ENCODE measurements at regions not wholly inside any gene's neighbourhood (a gene's known extent, or its start where the extent isn't known, plus 50 kb on each side); places are given as distances from the start of the nearest gene placed in this dataset.

DNA sequence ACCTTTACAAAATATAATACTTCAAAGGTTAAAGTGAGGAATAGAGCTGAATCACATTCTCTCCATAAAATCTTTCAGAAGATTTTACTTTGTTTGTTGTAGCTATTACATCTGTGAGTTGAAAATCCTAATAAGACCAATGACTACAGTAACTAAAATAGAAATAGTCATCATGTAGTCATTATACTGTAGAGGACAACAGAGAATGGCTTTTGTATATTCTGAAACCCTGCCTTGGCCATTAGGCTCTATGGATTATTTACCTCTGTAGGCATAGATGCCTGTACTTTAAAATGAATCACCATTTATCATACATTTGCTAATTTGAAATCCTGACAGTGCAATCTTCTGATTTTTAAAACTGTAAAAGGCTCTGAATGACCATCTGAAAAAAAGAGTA lies 923.0 kb downstream of the REEP3 start:
- no peak overlapping the region for H3K27ac ChIP-seq (ENCODE audit: low read depth, low read length)

DNA sequence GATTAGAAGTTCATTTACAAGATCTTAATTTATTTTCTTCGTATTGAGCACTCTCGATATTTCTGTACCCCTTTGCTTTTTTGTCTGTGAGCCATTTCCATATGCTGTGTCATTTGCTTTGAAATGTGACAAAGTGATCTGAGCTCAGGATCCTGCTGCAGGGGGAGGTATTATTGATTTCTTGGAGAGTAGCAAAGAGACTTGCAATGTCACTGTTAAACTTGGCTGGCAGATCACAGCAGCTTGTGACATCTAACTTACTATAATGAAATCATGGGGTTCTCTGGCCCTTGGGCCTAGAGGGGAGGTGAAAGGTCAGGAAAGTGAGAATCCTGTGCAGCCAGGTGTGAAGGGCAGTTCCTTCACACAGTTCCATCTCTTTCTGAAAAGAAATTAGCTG lies 923.4 kb downstream of the REEP3 start:
- no peak overlapping the region for H3K27ac ChIP-seq (ENCODE audit: low read depth, low read length)
- 58 to 94% (median 88%) methylated on average over 2 of the region's 2 CpGs for WGBS, 3 donors

DNA sequence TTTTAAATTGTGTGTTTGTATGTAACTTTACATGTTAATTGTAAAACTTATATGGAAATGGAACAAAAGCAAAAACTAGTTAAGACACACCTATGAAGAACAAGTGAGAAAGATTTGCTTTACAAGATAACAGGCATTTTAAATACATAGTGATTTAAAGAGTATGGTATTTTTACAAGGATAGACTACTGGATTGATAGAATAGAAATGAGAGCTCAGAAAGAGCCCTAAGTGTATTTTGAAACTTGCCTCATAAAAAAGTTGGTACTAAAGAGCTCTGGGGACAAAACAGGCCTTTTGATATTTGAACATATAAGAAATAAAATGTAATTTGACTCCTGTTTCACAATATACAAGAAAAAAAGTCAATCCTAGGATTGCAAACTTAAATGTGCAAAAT lies 928.4 kb downstream of the REEP3 start:
- H3K27ac ChIP-seq (ENCODE audit: low read depth, low read length), result no peak overlapping the region

DNA sequence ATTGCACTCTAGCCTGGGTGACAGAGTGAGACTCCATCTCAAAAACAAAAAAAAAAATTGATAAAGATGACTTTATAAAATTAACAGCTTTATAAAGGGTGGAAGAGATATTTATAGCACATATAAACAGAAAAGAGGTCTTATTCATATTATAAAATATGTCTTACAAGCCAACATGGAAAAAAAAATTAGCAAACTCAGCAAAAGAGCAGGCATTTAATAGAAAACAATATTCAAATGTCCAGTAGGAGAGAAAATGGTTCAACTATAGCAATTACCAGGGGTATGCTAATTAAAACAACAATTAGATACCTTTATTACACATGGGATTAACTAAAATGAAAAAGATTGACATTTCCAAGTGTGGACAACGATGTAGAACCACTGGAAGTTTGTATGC lies 929.1 kb downstream of the REEP3 start:
- 56 to 86% (median 84%) methylated on average over 1 of the region's 1 CpG for WGBS, 3 donors
- H3K27ac ChIP-seq (ENCODE audit: low read depth, low read length), result no peak overlapping the region

DNA sequence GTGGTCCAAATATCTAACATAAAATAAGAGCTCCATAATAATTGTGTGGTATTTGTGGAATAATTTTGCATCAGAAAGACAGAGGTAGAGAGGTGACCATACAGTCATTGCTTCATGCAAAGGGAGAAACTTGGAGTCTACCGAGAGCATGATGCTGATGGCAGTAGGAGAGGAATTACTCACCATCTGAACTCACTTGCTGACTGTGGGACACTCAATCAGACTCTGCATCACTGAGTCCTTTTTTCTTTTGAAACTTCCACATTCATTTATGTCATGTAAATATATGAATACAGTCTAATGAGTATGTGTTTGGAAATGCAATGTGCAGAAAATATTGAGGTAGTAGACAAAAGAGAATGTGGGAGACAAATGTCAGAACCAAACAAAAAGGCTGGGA lies 933.8 kb downstream of the REEP3 start:
- no peak overlapping the region for H3K27ac ChIP-seq (ENCODE audit: low read depth, low read length)
- WGBS, 3 donors, result 84 to 97% (median 95%) methylated on average over 1 of the region's 1 CpG

DNA sequence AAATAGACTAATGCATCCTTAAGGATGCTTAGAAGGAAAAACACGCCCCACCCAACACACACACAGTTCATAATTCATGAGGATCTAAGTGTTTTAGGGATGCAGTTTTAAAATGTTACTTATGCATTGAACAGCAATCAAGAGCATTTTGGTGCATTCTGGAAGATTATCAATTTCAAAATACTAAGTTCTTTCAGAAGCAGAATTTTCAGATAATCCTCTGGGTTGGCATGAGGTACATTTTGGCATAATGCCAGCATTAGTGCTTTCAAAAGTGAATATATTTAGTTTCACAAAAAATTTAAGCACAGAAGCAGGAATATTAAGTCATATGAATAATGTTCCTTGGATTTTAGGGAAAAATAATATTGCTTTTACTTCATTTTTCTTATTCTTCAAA lies 937.1 kb downstream of the REEP3 start:
- 82 to 93% (median 88%) methylated on average over 1 of the region's 1 CpG for WGBS, 3 donors
- H3K27ac ChIP-seq (ENCODE audit: low read depth, low read length), result no peak overlapping the region

DNA sequence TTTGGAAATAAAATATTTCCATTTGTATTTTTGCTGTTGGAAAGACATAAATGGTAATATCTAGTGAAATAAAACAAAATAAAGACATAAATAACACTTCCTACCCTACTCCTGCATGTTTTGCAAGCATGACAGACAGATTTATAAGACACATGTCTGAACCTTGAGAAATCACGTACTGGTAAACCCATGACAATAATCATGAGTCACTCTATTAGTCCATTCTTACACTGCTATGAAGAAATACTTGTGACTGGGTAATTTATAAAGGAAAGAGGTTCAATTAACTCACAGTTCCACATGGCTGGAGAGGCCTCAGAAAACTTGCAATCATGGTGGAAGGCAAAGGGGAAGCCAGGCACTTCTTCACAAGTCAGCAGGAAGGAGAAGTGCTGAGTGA lies 942.2 kb downstream of the REEP3 start:
- H3K27ac ChIP-seq (ENCODE audit: low read depth, low read length), result no peak overlapping the region
- 56 to 79% (median 77%) methylated on average over 1 of the region's 1 CpG for WGBS, 3 donors

DNA sequence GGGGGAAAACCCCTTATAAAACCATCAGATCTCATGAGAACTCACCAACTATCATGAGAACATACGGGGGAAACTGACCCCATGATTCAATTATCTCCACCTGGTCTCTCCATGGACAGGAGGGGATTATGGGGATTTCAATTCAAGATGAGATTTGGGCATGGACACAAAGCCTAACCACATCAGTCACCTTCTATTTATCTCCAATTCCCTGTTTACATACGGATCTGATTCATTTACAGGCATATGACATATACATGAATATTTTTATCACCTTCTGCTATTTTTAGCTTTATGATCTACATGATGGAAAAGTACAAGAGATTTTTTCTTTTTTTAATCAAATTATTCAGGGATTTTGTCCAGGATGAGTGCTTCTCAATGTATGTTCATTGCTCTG lies 944.5 kb downstream of the REEP3 start:
- 62 to 67% (median 65%) methylated on average over 2 of the region's 2 CpGs for WGBS, 3 donors

DNA sequence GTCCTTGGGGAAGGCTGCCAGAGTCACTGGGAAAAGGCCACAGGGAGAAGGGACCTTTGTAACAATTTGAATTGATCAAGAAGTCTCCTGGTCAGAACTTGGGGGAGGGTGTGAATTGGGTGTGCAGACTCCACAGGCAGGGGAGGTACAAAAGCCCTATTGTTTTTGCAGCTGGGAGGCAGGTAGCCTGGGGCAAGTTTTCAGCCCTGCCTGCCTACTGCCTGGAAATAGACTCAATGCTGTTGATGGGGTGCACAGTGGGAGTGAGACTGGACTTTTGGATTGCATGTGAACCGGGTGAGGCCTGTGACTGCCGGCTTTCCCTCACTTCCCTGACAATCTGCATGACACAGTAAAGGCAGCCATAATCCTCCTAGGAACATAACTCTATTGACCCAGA lies 947.0 kb downstream of the REEP3 start:
- WGBS, 3 donors, result 75 to 93% (median 87%) methylated on average over 2 of the region's 2 CpGs
- no peak overlapping the region for H3K27ac ChIP-seq (ENCODE audit: low read depth, low read length)

More for the DNA sequence above, 944.5 kb downstream of the REEP3 start:
- no peak overlapping the region for H3K27ac ChIP-seq (ENCODE audit: low read depth, low read length)

DNA sequence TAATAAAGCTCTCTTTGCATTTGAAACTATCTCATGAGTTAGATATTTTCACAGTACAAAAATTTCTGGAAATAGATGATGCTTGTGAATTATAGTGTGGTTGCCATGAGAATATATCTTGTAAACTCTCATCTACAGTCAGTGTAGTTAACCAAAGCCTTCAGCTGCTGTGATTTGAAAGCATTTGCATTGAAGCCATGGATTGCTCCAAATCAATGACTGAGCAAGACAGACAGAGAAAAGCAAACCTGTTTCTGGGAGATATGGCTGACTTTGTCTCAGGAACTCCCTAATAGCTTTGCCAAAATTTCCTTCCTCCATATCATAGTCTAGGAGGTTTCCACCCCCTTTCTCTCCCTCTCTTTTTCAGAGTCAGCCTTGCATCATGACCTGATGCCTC lies 955.3 kb downstream of the REEP3 start:
- H3K27ac ChIP-seq (ENCODE audit: low read depth, low read length), result no peak overlapping the region

DNA sequence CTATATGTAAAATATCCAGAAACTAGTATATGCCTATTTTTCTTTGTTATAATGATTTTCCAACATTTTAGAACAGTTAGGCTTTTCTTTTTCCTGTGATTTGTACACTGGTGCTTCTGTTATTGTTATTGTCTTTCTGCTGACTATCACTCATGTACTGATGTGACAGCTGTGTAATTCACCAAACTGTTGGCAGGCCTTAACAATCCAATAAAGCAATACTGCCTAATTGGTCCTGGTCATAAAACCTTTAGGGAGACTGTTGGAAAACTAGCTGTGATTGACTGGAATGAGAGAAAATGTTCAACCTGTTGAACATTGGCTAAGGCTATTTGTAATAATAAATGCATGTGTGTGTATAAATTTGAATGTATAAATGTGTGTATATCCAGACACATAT lies 956.6 kb downstream of the REEP3 start:
- H3K27ac ChIP-seq (ENCODE audit: low read depth, low read length), result no peak overlapping the region

DNA sequence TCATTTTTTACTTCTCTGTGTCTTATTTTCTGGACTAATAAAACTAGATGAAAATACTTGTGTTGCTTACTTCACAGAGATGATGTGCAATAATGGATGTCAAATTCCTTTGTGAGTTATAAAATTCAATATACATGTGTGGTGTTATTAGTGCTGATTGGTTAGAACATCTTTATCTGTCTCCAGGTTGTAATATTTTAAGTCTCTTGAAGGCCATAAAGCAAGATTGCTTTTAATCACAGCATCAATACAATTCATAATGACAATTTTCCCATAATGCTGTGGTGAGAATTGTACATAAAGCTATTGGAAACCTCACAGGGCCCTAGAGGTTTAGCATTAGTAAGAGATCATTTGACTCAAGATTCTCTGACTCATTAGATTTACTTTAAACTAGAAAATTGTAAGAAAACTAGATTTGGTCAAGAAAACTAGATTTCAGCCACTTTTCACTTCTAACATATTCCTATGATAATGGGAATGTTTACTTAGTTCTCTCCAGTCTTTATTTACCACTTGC lies 963.7 kb downstream of the REEP3 start:
- H3K27ac ChIP-seq (ENCODE audit: low read depth, low read length), result no peak overlapping the region

DNA sequence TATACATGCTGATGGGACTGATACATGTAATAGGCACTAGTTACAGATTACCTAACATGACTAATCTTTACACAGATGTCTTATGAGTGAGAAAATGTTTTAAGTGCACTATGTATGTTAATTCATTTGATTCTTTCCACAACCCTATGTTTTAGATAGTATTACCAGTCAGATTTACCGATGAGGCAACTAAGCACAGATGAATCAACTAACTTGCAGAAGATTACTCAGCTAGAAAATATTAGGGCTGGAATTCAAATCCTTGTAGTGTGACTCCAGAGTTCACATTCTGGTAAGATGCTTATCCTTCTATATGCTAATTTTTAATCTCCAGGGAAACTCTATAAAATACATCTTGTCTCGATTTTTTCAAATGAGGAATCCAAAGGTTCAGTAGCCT lies 964.9 kb downstream of the REEP3 start:
- 52 to 61% (median 60%) methylated on average over 2 of the region's 2 CpGs for WGBS, 3 donors
- H3K27ac ChIP-seq (ENCODE audit: low read depth, low read length), result no peak overlapping the region

DNA sequence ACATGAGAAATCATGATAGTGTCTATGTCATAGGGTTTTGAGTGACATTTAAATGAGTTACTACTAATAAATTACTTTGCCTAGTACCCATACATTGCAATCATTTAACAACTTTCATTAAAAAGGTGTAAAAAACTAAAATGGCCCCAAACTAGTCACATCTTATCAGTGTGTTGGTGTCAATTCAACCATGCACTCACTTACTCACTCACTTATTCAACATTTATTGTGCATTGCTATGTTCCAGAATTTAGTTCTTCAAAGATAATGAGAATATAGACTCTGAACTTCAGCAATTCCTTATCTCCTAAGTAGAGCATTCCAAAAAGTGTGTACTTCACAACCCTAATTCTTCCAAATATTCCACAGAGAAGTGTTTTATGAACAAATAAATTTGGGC lies 965.7 kb downstream of the REEP3 start:
- H3K27ac ChIP-seq (ENCODE audit: low read depth, low read length), result no peak overlapping the region

DNA sequence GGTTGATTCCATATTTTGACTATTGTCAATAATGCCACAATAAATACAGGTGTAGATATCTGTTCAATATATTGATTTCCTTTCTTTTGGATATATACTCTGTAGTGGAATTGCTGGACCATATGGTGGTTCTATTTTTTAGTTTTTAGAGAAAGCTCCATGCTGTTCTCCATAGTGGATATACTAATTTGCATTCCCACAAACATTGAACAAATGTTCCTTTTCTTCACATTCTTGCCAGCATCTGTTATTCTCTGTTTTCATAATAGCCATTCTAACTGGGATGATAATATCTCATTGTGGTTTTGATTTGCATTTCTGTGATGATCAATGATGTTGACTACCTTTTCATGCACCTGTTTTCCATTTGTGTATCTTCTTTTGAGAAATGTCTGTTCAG lies 973.7 kb downstream of the REEP3 start:
- H3K27ac ChIP-seq (ENCODE audit: low read depth, low read length), result no peak overlapping the region

DNA sequence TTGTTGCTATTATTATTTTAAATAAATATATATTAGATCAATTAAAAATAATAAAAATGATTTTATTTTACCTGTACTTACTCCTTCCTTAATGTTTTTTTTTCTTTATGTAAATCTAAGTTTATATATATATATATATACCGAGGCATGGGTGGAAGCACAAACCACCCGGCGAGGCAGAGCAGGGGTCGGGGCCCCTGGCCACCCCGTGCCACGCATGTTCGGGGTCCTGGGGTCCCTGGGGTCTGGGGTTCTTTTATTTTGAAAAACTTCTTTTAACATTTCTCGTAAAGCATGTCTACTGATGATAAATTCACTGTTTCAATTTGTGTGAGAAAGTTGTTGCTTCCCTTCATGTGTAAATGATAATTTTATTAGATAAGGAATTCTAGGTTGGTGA lies 976.1 kb downstream of the REEP3 start:
- 90 to 92% (median 90%) methylated on average over 8 of the region's 8 CpGs for WGBS, 3 donors
- no peak overlapping the region for H3K27ac ChIP-seq (ENCODE audit: low read depth, low read length)

DNA sequence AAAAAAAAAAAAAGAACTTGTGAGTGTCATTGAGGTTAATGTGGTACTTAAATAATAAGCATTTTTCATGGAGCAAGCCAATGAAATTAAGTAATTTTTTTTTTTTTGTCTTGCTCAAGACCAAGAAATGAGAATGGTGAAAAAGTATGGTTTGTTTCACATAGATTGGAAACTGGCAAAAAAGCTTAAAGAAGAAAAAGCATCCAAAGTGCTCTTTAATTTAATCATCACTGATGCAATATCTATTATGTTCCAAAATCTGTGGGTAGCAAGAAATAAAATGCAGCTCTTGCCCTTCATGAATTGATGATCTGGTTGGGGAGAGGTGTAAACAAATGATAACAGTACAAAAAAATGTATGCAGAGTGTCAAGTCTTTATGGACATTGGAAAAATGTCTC lies 980.6 kb downstream of the REEP3 start:
- no peak overlapping the region for H3K27ac ChIP-seq (ENCODE audit: low read depth, low read length)

DNA sequence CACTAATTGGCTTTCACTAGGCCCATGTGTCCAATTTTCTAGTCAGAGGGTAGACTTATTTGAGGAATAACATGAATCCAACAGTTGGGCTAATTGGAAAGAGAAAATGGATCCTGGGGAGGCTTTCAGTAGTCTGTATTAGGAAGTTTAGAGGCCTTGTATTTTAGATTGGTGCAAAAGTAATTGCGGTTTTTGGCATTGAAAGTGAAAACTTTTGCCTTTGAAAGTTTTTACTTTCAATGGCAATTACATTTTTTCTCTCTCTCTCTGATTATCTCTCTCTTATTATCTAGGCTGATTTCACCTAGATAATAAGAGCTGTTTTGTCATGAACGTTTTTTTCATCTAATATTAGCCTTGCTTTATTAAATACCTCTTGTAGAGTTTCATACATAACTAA lies 981.7 kb downstream of the REEP3 start:
- H3K27ac ChIP-seq (ENCODE audit: low read depth, low read length), result no peak overlapping the region
- WGBS, 3 donors, result 66 to 76% (median 73%) methylated on average over 2 of the region's 2 CpGs

DNA sequence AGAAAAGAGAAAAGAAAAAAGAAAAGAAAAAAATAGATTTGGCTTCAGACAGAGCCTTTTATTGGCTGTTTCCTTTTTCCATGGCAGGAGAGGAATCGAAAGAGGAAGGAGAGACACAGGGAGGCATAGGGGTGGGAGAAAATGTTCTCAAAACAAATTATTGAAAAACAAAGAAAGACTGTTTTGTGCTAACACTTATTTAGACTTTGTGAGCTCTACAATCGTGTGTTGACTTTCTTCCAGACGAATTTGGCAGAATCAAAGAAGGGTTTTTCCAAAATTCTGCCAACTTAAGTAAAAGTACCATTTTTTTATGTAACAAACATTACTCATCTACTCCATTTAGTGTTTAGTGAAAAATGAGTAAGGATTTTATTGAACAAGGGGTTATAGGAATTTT lies 982.2 kb downstream of the REEP3 start:
- 41 to 64% (median 50%) methylated on average over 3 of the region's 3 CpGs for WGBS, 3 donors
- H3K27ac ChIP-seq (ENCODE audit: low read depth, low read length), result no peak overlapping the region

DNA sequence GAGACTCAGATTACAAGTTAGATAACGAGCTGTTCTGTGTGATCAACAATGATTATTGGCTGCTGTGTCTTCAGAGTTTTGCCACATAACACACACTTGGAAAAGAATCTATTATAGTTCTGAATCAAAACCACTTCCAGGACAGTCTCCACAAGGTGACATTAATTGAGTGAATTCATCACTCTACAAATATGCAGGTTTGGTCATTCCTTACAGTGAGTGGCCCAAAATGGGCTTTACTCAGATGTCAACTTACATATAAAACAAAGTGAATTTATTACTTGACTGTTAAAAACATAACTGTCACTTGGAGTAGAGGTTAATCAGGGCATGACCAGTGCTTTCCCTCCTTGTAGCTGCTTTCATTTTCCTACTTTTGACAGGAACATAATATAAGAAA lies 984.3 kb downstream of the REEP3 start:
- no peak overlapping the region for H3K27ac ChIP-seq (ENCODE audit: low read depth, low read length)
- 58 to 67% (median 60%) methylated on average over 1 of the region's 1 CpG for WGBS, 3 donors

DNA sequence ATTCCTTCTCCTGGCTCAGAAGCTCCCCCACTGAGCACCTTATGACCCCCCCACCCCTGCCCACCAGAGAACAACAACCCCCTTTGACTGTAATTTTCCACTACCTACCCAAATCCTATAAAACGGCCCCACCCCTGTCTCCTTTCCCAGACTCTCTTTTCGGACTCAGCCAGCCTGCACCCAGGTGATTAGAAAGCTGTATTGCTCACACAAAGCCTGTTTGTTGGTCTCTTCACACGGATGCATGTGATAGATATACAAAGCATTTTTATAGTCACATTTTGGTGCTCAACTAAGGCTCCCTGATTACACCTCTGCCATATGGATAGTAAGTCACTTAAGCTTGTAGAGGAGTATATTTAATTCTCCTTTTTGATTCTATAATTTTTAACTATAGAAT lies 985.8 kb downstream of the REEP3 start:
- 72 to 82% (median 74%) methylated on average over 3 of the region's 3 CpGs for WGBS, 3 donors
- no peak overlapping the region for H3K27ac ChIP-seq (ENCODE audit: low read depth, low read length)

DNA sequence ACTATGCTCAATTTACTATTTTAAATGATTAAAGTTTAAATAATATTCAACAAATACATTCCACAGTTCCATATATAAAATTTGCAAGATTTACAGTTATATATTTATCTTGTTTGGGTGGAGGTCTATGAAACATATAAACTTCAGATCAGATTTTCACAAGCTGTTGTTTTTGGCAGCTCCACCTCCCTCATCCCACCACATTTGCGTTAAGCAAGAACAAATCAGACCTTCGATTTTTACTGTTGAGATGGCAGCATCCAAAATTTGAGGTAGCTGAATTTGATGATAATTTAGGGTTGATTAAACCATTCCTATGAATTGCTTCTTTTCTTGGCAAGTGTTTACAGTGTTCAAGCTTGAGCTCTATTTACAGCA lies 986.4 kb downstream of the REEP3 start:
- 34 to 75% (median 43%) methylated on average over 2 of the region's 2 CpGs for WGBS, 3 donors

More for the DNA sequence above, 986.4 kb downstream of the REEP3 start:
- no peak overlapping the region for H3K27ac ChIP-seq (ENCODE audit: low read depth, low read length)
